Spinal cord (tissue), 9 donors: ENCODE measurements at regions not wholly inside any gene's neighbourhood (a gene's known extent, or its start where the extent isn't known, plus 50 kb on each side); places are given as distances from the start of the nearest gene placed in this dataset.

Experiments used
- DNase-seq, 6 donors: peaks; one replicate each; pipeline versions ENCODE4 v3.0.0 to v3.0.0-alpha.2; 2013 to 2015; ENCODE audit warnings: low spot score in 6 of 6, low read depth in 4 of 6
- H3K27ac ChIP-seq: one replicate; pipeline ENCODE4 v1.5.1; 2013; ENCODE audit warnings: low read depth, low read length, control low read depth
- H3K27me3 ChIP-seq: one replicate; pipeline ENCODE4 v1.6.1; 2013; ENCODE audit warnings: low read length; ENCODE audit not compliant: control insufficient read depth, insufficient read depth
- H3K36me3 ChIP-seq: one replicate; pipeline ENCODE4 v1.6.1; 2013; ENCODE audit warnings: low read length; ENCODE audit not compliant: control insufficient read depth, insufficient read depth
- H3K4me1 ChIP-seq: one replicate; pipeline ENCODE4 v1.6.1; 2013; ENCODE audit warnings: low read length; ENCODE audit not compliant: control insufficient read depth, insufficient read depth
- H3K4me3 ChIP-seq: one replicate; pipeline ENCODE4 v1.5.1; 2013; ENCODE audit warnings: low read depth, low read length, control low read depth
- H3K9me3 ChIP-seq: one replicate; pipeline ENCODE4 v1.6.1; 2013; ENCODE audit warnings: low read length; ENCODE audit not compliant: control insufficient read depth, insufficient read depth
- WGBS: methylation state at CpG from one replicate; pipeline ENCODE4 v1.1.5; 2013; ENCODE audit warnings: missing lambda C conversion rate; ENCODE audit not compliant: insufficient coverage; 5-methylcytosine and 5-hydroxymethylcytosine counted together
- donor health status: healthy.

GRCh38 chr12:11946161-11946560 is 124.6 kb upstream of the BCL2L14 start:
- WGBS: 96% methylated on average over 8 of the region's 13 CpGs
- Histone ChIP-seq H3K9me3 (no peaks in the 10 kb centered on the region), H3K36me3 (no peaks in the 10 kb centered on the region), H3K27me3 (no peaks in the 10 kb centered on the region), H3K4me1 (peaks cover 7% of the 10 kb centered on the region), H3K27ac (no peak overlapping the region), H3K4me3 (no peak overlapping the region)
- DNase-seq: peak in 1 of 6 donors; percentile 56

- Histone ChIP-seq H3K9me3 (no peaks in the 10 kb centered on the region), H3K4me3 (no peak overlapping the region), H3K4me1 (peaks cover 7% of the 10 kb centered on the region), H3K27me3 (no peaks in the 10 kb centered on the region), H3K27ac (no peak overlapping the region), H3K36me3 (no peaks in the 10 kb centered on the region)
- DNase-seq: no peak
- 79% methylated on average over 6 of the region's 6 CpGs for WGBS
These were observed 123.5 kb upstream of the BCL2L14 start for GRCh38 chr12:11947213-11947612.

DNA sequence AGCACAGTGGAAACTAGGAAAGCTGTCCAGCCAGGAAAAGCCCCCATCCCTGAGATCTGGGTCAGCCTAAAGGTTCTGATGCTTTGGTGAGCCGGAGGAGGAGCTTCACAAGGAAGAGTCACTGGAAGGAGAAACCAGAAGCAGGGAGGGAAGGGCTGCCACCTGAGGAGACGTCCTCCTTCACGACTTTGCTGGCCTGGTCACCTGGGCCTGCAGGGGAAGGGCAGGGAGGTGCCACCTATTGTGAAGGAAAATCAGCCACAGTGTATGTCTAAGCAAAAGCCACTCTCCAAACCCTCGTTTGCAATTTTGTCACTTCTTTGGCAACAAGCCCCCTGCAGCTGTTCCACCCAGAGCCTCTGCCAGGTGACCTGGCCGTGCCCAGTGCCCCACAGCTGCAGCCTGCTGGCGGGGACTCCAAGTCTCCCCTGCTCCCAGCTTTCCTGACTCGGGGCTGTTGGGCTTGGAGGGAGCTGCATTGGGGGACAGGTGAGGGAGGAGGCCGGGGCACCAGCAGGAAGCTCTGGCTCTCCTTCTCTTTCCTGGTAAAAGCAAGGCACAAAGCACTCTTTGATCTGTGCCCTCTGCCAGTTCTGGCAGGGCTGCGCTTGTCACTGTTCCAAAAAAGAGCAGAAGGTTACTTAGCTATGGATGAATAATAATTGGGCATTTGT is 120.9 kb upstream of the BCL2L14 start:
- Histone ChIP-seq H3K27ac (no peak overlapping the region), H3K36me3 (no peaks in the 10 kb centered on the region), H3K27me3 (no peaks in the 10 kb centered on the region), H3K4me3 (no peak overlapping the region), H3K9me3 (no peaks in the 10 kb centered on the region), H3K4me1 (peaks cover 7% of the 10 kb centered on the region)
- WGBS: 46% methylated on average over 7 of the region's 9 CpGs
- DNase-seq: peak in 2 of 6 donors; percentile 64 to 79

- Histone ChIP-seq H3K27me3 (no peaks in the 10 kb centered on the region), H3K36me3 (no peaks in the 10 kb centered on the region), H3K4me3 (no peak overlapping the region), H3K9me3 (no peaks in the 10 kb centered on the region), H3K4me1 (peaks cover 7% of the 10 kb centered on the region), H3K27ac (no peak overlapping the region)
- WGBS: 100% methylated on average over 1 of the region's 5 CpGs
- no peak for DNase-seq
These were observed 119.5 kb upstream of the BCL2L14 start for GRCh38 chr12:11951209-11951608.

DNA sequence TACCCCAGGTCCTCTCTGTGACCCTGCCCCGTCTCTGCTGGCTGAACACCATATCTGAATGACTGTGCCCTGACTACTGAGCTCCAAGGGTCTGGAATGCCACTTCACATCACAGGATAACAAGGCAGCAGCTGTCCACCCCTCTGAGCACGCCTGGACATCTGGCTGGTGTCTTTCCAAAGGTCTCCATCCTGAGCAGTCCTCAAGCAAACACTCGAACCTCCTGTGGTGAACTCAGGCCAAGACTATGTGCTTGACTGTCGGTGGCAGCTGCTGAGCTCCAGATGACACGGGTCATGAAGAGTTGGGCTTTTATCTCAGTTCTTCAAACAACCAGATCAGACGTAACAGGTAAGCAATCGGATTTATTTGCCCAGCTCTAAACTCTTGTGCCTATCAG is 117.2 kb upstream of the BCL2L14 start:
- Histone ChIP-seq H3K27me3 (no peaks in the 10 kb centered on the region), H3K27ac (no peak overlapping the region), H3K36me3 (no peaks in the 10 kb centered on the region), H3K4me3 (no peak overlapping the region), H3K4me1 (peaks cover 7% of the 10 kb centered on the region), H3K9me3 (no peaks in the 10 kb centered on the region)
- WGBS: 59% methylated on average over 7 of the region's 7 CpGs
- DNase-seq: no peak

GRCh38 chr12:11954181-11954580 is 116.6 kb upstream of the BCL2L14 start:
- no CpG with 5 or more reads among the region's 2 CpGs for WGBS
- no peak for DNase-seq
- no peak overlapping the region for H3K27ac ChIP-seq
- H3K9me3 ChIP-seq: no peaks in the 10 kb centered on the region
- H3K36me3 ChIP-seq: no peaks in the 10 kb centered on the region
- H3K27me3 ChIP-seq: no peaks in the 10 kb centered on the region
- peaks cover 7% of the 10 kb centered on the region for H3K4me1 ChIP-seq
- no peak overlapping the region for H3K4me3 ChIP-seq

DNA sequence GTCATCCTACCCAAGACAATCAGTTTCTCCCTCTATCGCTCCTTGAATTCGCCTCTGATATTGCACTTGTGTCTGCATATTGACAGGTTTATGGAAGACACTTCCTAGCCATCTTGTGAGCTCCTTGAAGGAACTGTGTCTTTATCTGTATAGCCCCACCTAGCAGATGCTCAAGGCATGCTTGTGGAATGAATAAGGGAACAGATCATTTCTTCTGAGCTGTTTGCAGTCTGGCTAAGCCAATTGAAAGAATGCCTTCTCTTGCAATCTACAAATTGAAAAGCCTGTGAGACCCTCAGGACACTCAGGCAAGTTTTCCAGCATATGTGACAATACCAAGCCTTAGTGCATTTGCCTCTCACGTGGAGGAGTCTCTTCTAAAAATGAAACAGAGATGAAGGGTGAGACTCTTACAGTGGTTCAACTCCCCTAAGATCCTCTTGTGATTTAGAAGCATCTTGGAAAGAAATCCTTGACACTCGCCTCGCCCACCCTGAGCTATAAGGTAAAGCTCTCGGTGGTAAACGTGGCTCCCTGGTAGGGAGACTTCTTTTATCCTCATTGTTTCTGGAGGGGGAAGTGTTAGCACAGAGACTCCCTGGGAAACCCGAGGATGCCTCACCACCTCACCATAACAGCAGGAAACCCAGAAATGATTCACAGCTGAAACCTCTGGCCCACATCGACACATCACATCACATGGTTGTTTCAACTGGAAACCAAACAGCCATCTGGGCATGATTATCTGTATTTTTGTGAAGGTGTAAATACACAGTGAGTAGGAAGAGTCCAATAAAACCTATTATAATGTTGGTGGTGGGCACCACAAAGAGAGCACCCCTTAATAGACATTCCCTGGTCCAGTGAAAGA is 112.3 kb upstream of the BCL2L14 start:
- Histone ChIP-seq H3K9me3 (no peaks in the 10 kb centered on the region), H3K36me3 (no peaks in the 10 kb centered on the region), H3K4me1 (no peaks in the 10 kb centered on the region), H3K4me3 (no peak overlapping the region), H3K27ac (no peak overlapping the region), H3K27me3 (no peaks in the 10 kb centered on the region)
- WGBS: no CpG with 5 or more reads among the region's 9 CpGs
- DNase-seq: no peak

- no peak overlapping the region for H3K4me3 ChIP-seq
- no peaks in the 10 kb centered on the region for H3K9me3 ChIP-seq
- 91% methylated on average over 4 of the region's 9 CpGs for WGBS
- H3K27ac ChIP-seq: no peak overlapping the region
- DNase-seq: no peak
- no peaks in the 10 kb centered on the region for H3K36me3 ChIP-seq
- H3K4me1 ChIP-seq: no peaks in the 10 kb centered on the region
- H3K27me3 ChIP-seq: no peaks in the 10 kb centered on the region
These were observed 111.5 kb upstream of the BCL2L14 start for GRCh38 chr12:11959117-11959823.

DNA sequence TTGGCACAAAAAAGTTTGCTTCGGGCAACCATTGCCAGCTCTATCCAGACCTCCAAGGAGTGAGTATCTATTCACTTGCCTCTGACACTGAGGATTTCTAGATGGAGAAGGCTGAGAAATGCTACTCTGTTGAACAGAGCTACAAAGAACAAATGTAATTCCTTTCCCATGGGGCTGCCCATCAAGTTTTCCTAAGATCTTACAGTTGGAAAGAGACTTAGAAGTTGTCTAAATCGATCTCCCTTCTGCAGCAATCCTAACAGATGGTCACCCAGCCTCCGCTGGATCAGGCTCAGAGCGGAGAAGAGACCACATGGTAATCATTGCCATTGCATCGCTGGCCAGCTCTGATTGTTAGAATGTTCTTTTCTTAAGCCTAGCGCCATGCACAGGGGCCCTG is 110.1 kb upstream of the BCL2L14 start:
- 72% methylated on average over 3 of the region's 6 CpGs for WGBS

More for the DNA sequence above, 110.1 kb upstream of the BCL2L14 start:
- no peak overlapping the region for H3K4me3 ChIP-seq
- no peaks in the 10 kb centered on the region for H3K9me3 ChIP-seq
- no peak overlapping the region for H3K27ac ChIP-seq
- peak in 2 of 6 donors; percentile 9 to 81 for DNase-seq
- no peaks in the 10 kb centered on the region for H3K4me1 ChIP-seq
- H3K36me3 ChIP-seq: no peaks in the 10 kb centered on the region
- no peaks in the 10 kb centered on the region for H3K27me3 ChIP-seq
